ENCODE measurements at regions not wholly inside any gene's neighbourhood (a gene's known extent, or its start where the extent isn't known, plus 50 kb on each side); places are given as distances from the start of the nearest gene placed in this dataset.
"Not testable (repeated sequence)": the region's sequence is repeated elsewhere in the genome, so short reads cannot be mapped to it uniquely, and the experiment has no call there.

DNA sequence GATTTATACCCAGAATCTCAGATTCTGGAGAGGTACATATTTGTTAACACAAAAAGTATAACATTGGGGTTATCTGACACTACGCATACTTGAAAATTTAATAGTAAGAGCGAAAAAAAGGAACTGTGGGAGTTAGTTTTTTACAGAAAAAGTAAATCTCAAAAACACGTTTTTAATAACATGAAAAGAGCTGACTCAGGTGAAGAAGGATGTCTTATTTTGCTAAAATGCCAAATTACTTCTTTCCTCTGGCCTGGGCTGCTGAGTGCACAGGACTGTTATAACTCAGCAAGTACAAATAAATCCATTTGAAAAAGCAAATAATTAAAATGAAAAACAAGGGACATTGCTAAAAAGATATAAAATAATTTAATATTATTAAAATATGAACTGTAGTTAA, 1322.9 kb downstream of the ARAP2 start:
- DNase-seq: no peak

DNA sequence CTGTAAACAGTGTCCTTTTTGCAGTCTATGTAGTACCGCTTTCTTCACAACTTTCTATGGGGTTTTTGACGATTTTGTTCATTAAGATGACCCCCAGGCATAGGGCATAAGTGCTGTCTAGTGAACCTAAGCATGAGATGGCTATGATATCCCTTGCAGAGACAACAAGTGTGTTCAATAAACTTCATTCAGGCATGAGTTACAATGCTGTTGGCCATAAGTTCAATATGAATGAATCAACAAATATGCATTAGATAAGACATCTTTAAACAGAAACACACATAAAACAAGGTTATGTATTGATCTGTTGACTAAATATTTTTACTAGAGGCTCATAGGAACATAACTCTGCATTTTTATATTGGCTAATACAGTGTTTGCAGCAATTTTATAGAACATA, 1322.0 kb downstream of the ARAP2 start:
- no peak for DNase-seq

DNA sequence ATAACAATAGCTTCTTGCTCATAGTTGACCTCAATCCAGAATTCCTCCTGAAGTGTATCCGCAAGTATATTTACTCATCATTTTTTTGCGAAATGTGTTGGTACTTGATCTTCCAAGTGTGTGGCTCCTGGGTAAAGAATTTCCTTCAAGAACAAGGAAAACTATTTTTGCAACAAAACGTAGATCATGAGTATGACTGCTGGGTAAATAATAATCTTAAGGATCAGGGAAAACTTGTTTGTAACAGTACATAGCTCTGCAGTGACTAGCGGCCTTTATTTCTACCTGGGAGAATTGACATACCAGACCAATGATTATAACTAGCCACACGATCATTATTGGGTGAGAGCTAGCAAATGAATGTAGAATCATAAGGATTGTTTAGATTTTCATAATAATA, 1311.7 kb downstream of the ARAP2 start:
- DNase-seq: no peak

DNA sequence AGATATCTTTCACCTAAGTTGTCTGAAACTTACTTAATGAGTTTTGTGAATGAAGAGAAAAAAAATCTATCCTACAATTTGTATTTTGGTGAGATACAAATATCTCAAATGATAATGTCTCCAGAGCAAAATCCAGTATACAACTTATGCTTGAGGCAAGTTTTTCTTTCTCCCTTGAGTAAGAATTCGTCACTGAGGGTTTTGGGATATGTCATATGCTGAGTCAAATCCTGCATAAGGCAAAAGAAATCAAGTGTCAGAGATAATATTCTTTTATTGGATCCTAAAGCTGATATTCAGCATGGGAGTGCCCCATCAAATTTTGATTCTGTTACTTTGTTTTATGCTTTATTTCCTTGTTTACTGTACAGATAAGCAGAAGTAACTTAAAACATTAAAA, 1308.6 kb downstream of the ARAP2 start:
- DNase-seq: no peak

DNA sequence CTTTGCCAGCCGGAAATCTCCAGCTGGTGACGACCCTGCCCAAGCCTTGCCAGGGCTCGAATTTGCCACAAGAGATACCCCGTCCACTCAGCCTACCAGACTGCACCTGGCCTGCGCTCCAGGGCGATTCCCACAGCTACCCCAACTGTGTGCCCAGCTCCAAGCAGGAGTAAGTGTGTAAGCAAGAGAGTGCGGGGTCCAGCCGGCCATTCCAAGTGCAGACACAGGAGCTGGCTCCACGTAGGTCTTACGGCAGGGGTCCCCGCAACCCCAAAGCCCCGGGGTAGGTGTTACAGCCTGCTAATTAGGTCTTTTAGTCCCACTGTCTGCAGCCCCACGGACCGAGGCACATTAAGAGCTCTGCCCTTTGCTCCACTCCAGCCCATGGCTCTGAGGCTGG, 1305.2 kb downstream of the ARAP2 start:
- no peak for DNase-seq

DNA sequence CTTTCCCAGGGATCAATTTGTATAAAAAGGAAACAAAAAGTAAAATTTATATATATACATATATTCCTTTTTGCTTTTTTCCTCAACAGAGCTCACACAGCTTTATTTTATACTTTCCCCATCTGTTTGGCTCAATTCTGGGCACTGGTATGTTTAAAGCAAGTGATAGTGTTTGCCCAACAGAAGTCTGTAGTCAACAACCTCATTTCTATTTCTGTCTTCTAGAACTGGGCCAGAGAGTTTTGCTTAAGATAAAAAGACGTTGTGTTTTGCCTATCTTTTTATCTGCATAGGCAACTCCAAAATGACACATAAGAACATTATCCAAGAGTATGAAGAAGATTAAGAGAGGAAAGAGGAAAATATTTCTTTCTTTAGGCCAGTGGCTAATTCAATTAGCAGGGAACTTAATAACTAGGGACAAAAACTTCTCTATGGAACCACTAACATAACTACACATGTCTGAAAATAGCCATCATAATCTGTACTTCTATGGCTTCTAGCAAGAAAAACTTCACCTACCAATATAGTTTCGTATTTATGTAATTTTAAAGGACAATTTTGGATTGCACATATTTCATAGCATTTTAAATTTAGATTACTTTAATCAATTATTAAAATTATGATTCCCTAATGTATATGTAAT, 1300.5 kb downstream of the ARAP2 start:
- no peak for DNase-seq

DNA sequence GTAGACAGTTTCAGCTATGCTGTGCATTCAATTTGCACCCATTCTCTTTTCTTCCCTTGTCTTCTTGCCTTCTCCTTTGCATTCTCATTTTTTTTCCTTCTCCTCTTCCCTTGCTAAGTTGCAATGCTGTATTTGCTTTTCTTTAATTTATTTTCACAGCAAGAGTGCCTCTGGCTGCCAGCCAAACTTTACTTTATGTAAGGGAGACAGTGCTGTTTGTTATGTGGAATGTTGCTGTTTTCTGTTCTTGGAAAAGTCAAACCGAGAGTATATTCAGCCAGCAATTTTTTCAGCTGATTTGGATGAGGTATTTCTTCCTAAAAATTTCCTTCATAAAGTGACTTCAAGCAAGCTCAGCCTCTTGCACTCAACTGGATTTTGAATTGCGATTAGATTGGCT, 1293.4 kb downstream of the ARAP2 start:
- no peak for DNase-seq

DNA sequence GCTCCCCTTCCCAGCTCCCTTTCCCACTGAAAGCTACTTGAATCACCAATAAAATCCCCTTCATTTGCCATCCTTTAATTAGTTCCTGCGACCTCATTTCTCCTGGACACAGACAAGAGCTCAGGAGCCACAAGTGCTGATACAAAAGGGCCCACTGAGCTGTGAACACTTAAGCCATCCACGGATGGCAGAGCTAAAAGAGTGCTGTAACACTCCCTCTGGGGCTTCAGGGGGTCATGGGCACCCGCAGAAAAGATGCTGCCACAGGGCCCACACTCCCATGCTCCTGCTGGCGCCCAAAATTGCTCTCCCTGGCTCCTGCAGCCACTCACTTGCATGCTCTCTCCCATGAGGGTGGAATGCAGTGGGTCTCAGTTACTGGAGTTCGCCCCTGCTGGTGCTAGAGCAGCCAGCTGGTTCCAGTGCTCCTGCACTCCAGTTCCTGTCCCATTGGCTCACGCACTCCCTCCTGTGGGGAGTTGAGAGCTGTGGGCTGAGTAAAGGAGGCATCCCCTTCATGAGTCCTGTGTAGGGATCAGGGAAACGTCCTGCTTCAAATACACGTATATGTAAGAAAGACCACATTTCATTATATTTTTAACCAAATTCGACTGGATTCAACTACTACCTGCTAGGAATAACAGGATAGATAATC, 1291.0 kb downstream of the ARAP2 start:
- DNase-seq: no peak

DNA sequence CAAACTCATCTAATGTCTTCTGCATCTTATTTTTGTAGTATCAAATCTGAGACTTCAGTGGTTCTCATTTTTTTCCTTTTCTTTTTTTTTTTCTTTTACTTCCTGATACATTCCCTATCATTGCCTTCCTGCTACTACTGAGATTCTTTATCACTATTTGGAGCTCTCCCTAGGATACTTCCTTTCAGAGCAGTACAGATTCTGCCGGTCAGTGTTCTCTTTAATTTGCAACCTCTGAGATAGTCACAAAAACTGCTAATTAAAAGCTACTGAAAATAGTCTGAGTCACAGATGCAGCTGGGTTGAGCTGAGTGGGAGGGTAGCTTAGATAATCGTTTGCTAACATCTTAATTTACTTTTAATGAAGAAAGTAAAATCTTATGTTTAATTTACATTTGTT, 1279.7 kb downstream of the ARAP2 start:
- no peak for DNase-seq

DNA sequence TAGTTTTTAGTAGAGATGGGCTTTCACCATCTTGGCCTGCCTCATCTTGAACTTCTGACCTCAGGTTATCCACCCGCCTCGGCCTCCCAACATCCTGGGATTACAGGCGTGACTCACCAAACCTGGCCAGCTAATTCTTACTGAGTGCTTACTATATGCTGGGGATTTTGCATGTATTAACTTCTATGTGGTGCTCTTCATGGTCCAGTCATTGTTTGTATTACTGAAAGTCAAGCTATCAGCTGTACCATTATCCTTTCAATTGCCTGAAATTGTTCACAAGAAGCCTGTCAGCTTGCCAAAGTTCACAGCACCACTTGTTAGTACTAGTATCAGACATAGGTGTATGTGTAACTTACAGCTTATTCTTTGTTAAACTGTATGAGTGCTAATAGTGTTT, 1272.1 kb downstream of the ARAP2 start:
- no peak for DNase-seq

DNA sequence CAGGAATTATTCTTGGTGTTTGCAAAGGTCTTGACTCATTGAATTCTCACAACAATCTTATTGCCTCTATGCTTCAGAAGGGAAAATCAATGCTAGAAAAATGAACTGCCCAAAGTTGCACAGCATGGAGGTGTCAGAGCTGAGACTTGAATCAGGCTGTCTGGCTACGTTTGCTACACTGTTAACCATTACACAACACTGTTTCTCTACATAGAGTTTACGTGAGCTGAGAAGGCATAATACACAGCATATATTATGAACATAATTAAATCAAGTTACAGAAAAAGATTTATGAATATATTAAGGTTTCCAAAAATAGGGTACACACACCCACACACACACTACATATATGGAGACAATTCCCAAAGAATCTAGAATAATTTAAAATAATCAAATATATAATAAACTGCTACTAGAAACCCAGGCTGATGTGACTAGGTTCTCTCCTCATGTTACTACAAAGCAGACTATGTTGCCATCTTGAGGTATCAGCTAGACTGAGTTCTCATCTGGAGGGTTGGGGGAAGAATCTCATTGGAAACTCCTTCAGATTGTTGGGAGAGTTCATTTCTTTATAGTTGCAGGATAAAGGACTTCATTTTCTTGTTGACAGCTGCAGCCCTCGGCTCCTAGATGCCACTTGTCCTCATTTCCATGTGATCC, 1270.5 kb downstream of the ARAP2 start:
- DNase-seq: no peak

DNA sequence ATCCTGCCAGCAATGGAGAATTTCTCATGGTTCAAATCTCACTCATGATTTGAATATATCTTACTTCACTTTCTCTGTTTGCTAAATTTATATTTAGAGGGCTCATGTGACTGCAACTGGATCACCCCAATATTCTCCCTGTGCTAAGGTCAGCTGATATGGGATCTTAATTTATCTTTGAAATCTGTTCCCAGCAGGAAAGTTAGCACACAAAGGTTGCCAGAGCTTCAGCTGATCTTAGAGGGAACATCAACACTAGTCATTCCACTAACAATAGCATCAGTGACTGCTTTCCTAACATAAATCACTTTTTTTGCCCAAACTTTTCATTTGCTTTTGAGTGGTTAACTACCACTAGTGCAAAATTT, 1270.0 kb downstream of the ARAP2 start:
- DNase-seq: no peak

DNA sequence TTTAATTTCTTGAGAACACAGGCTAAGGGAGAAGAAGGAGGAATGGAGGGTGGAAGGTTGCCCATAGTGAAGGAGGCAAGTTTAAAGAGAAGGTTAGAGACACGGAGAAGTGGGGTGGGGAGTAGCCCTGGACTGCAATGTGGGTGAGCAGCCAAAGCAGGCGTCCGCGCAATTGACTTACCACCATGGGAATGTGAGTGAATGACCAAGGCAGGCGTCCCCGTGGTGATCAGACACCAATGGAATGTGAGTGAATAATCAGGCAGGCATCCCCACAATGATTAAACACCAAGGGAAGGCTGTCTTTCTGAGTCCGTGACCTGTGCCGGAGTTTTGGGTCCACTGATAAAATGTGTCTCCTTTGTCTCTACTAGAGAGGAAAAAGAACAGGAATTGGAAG, 1223.1 kb downstream of the ARAP2 start:
- DNase-seq: not testable (repeated sequence)

DNA sequence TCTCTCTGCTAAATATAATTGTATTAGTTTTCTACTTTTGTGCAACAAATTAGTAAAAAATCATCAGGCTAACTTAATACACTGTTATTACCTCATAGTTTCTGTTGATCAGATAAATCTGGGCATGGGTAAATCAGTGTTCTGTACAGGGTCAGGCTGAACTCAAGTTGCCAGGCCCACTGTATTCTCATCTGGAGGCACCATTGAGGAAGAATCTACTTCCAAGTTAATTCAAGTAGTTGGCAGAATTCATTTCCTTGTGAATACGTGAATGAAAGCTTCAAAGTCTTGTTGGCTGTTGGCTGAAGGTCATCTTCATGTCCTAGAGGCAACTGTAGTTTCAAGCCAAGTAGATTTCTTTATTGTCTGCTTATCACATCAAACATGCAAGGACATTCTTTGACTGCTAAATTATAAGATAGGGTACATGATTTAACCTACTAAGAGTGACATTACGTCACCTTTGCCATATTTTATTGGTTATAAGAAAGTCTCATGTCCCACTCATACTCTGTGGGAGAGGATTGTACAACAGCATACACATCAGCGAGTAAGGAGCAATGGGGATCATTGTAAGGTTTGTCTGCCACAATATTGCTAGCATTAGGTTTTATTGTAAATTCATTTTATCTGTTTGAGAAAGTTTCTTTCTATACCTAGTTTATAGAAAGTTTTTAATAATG, 1219.0 kb downstream of the ARAP2 start:
- DNase-seq: no peak

DNA sequence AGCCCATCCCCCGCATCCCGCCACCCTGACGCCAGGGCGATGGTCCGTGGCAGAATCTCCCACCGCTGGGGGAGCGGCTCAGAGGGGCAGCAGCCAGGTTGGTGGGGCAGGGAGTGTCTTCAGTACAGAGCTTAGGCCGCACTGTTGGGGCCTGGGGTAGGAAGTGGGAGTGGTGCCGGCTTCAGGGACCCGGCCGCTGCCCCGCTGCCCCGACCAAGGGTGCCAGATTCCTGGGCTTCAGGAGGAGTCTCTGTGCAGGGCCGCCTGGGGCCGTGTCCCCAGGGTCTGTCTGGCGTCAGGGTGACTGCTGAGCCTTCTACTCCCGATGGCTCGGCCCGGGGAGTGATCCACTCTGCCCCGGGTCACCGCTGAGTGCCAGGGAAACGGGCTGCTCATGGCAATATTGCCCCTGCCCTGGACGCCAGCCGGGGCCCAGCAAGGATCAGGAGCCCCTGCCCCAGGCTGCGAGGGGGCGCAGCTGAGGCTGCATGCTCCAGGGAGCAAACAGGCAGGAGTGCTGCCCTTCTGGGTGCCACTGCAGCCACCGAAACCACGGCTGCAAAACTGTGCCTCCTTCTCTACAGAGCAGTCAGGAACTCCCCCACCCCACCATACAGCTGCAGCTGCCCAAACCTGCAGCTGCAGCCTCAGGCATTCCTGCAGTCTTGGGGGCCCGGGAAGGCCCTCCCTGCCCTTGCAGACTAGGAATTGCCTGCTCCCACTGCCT, 1206.1 kb downstream of the ARAP2 start:
- DNase-seq: no peak

DNA sequence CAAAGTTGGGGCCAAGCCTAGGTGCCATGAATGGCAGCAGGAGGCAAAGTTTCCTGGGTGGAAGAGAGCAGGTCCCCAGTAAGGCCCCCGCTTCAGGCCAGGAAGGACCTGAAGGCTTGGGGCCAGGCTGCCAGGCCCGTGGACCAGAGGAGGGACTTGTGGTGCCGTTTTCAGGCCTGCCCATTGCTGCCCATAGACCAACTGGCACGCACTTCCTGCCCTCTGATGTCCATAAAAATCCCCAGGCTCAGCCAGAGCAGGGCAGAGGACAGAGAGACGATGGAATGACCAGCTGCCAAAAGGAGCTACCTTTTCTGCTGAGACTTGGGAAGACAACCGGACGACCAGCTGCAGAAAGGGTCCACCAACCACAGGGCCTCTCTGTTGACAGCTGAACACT, 1205.5 kb downstream of the ARAP2 start:
- no peak for DNase-seq

DNA sequence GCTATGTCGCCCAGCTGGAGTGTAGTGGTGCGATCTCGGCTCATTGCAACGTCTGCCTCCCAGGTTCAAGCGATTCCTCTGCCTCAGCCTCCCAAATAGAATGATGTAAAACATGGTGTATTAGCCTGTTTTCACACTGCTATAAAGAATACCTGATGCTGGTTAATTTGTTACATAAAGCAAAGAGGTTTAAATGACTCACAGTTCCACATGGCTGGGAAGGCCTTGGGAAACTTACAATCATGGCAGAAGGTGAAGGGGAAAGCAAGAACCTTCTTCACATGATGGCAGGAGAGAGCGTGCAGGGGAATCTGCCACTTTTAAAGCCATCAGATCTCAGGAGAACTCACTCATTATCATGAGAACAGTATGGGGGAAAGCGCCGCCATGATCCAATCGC, 1191.8 kb downstream of the ARAP2 start:
- no peak for DNase-seq

DNA sequence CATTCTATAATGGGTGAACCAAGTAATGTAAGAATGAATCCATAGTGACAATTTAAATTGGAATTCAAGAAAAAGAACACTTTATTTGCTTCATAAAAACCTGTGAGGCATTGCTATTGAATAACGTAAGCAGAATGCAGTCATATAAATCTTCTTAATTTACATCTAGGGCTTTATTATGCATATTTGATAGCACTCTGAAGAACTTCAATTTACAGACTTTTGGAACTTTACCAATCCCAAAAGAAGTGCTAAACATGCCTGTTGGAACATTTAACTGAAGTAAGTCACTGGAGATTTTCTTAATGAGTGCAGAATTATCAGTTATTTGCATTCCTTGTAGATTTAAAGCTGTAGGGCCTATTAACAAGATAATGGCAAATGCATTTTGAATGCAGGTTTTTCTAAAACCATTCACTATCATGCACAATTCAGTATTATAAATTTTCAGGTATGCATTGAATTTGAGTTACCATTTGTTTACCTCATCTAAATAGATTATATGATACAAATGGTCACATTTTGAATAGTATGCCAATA, 1181.2 kb downstream of the ARAP2 start:
- no peak for DNase-seq

DNA sequence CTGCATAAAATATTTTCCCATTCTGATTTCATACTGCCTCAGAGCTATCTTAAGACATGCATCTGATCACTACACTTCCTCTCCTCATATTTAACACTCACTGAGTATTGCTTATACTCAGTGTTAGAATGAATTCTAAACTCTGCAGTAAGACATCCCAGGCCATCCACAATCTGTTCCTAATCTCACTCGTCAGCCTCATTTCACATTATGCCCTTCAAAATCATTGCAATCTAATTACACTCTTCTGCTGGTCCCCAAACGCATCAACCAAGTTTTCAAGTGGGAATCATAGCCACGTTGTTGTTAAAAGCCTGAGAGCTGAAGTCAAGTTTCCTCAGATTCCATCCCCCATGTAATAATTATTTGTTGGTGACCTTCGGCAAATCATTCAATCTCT, 1177.9 kb downstream of the ARAP2 start:
- DNase-seq: no peak

DNA sequence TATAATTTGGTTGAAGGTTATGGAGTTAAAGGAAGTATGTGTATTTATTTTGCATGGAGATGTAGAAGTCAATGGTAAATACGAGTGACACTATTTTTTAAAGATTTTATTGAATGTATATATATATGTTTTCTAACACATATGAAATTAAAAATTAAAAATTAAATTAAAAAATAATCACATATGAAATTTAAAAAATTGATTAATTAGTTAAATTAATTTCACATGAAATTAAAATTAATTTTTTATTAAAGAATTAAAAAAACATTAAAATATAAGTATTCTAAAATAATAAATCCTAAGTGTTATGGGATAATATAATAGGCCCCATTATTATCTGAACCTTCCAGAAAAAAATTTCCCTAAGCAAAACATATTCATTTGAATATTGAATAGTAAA, 1163.5 kb downstream of the ARAP2 start:
- no peak for DNase-seq

DNA sequence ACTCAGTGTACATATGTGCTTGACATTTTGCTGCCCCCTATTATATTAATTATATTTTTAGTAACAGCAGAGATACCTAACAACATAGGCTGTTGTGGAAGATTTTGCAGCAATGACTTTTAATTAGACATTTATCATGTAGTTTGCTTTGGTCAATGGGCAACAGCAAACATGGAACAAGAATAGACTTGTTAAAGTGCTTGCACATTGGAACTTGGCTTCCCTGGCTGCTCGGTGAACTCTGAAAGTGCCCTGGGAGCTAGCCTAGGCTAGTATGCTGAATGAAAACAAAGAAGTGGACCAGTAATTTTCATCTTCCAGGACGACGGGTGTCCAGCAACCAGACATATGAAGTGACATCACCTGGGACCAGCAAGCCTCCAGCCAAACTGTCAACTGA, 1157.1 kb downstream of the ARAP2 start:
- DNase-seq: no peak

DNA sequence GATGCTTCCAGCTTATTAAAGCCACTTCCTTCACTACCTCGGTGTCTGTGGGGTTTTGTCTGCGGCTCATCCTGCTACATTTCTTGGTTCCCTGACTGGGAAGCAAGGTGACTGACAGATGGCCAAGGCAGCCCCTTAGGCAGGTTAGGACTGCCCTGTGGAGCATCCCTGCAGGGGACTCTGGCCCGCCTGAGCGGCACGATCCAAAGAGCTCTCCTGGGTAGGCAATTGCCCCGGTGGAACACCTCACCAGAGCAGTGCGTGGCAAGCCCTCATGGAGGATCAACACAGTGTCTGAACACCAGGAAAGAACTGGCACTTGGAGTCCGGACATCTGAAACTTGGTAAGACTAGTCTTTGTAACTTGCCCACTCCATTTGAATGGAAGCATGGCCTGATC, 1143.4 kb downstream of the ARAP2 start:
- DNase-seq: no peak

DNA sequence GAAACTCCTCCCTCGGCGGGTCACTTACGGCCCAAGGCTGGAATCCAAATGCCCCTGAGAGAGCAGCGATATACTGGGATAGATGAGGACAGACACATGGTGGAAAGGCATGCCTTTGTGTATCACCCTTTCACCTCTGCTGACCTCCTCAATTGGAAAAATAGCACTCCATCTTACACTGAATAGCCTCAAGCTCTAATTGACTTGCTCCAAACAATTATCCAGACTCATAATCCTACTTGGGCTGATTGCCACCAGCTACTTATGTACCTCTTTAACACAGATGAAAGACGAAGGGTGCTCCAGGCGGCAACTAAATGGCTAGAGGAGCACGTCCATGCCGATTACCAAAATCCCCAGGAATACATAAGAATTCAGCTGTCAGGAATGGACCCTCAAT, 1142.2 kb downstream of the ARAP2 start:
- DNase-seq: no peak
